ENCODE measurements at regions not wholly inside any gene's neighbourhood (a gene's known extent, or its start where the extent isn't known, plus 50 kb on each side); places are given as distances from the start of the nearest gene placed in this dataset.
"Not testable (repeated sequence)": the region's sequence is repeated elsewhere in the genome, so short reads cannot be mapped to it uniquely, and the experiment has no call there.

DNA sequence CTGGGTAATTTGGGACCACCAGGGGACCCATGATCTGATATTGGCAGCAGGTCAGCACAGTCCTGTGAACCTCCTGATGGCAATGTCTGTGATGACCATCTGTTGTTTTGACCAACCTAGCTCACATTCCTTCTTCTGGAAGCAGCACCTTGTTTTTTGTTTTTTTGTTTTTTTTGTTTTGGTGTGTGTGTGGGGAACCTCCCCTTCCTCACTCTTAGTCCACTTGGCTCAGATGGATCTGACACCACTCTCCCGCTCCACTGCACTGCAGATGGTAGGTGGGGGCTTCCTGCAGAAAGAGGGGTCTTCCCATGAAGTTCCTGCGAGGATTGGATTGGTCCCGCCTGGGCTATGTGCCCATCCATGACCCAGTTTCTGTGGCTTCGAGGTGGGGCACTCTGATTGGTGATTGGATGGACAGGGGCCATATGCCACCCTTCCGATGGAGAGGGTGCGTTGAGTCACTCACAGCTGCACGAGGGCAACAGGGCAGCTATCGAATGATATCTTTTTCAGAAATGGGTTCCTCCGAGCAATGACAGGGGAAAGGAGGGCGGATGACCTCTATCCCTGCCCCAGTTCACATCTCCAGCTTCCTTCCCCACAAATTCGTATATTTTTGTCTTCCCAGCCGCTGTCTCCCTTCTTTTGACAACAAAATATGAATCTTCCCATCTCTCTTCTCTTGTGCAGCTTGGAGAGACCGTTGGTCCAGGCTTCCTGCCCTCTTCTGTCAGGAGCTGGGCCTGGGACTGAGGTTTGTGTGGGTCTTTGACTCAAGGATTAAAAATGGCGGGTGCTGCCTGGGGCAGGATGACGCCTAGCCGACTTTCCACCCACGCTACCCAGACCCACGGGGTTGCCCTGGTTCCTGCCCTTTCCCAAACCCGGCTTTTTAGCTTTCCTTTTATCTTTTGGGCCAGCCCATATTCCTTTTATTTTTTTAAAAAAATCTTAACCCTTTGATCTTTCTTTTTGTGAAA is 132.1 kb upstream of the KCNG1 start:
- no peak for FAIRE-seq

DNA sequence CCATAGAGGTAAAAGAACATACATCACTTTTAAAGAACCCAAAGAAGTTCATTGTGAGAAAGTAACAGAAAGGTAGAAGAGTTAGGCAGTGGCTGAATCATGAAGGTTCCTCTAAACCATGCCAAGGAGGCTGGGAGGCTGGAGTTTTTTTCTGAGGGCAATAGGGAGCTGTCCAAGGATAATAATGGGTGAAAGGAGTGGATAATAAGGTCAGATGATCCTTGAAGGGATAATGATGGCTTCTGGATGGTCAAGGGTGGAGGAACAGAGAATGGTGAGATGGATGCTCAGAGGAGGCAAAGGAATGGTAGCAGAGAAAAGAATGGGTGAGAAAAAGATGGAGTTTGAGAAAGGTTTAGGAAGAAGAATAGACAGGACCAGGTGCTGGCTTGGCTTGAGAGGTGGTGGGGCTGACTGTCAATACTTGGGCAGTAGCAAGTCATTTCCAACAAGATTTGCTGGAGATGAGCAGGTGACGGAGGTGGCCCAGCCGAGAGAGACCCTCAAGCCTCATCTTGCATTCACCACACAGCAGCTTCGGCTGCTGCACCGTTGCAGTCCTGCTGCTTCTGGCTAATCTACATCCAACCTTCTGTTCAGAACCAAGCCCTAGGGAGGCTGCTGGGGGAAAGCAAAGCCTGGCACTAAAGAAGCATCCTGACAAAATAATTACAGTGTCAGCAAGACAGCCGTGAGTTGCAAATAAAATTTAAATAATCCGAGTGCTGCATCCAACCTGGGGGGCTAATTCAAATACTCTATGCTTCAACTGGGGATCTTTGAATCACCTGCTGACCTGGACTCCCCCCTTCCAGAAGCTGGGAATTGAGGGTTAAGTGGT is 131.2 kb upstream of the KCNG1 start:
- no peak for FAIRE-seq

DNA sequence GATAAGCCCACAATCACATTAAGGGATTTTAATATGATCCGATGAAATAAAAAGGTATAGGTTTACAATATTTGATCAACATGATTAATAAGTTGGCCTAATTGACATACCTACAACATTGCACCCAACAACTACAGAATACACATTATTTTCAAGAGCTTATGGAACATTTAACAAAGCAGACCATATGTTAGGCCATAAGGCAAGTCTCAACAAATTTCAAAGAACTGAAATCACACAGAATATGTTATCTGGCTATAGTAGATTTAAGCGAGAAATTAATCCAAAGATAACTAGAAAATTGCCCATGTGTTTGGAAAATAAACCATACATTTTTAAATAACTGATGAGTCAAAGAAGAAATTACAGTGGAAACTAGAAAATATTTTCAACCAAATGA is 126.0 kb upstream of the KCNG1 start:
- no peak for FAIRE-seq

DNA sequence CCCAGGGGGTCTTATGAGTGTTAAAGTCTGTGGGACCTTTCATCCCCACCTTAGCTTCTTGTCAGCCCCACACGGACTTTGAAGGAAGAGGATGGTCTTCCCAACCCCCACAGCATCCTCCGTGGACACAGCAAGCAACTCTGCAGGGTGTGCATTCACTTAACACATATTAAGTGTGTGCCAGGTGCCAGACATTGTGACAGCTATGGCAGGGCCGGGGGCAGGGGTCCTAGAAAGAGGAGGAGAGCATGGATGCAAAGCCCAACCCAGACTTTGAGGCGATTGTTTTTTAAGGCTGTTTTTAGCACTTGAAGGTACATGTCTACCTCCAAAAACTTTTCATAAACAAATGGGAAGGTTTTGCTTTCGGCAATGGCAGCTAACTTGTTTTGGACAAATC is 121.6 kb upstream of the KCNG1 start:
- FAIRE-seq: no peak

DNA sequence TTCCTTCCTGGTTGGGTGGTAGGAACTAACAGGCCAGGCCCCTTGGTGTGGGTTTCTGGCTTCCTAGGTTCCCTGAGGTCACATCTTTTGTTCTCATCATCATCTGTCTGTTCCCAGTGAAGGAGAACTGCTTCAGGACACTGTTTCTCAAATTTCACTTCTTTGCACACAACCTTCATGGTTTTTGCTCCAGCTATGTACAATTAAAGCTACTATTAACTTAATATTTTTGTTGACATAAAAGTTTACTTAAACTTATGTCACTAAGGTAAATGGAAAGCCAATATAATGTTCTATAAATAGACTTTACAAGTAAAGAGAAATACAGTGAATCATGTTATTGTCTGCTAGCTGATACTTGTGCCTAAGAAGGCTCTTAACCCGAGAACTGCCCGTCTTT is 120.7 kb upstream of the KCNG1 start:
- no peak for FAIRE-seq

DNA sequence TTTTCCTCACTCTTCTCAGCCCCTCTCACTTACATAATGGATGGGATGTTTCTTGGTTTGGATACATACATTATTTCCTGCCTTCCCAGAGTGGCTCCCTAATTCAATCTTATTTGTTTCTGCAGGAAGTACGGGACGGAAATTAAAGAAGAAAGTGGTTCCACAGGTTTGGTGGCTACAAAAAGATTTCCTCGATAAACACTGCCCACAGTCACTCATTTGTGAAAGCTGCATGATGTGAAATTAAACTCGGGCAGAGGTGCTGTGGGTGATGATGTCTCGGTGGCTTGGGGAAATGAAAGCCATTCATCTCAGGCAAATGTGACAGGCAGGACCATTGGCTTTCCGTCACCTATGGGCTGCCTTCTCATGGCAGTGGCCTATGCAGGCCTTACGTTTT is 119.5 kb upstream of the KCNG1 start:
- FAIRE-seq: no peak

DNA sequence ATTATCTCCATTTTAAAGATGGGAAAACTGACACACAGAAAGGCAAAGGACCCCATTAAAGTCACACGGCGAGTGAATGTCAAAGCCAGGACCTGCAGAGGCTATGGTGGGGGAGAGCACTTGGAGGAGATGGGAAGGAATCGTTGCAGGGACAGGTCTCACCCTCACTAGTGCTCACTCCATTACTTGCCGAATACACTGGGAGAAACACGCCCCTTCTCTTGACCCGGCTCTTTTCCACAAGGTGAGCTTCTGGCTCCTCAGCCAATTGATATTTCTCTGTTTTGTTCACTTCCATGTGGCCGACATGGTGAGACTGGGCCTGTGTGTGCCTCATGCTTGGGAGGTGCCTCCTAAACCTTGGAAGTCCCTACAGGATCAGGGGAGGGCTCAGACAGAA is 117.8 kb upstream of the KCNG1 start:
- no peak for FAIRE-seq

DNA sequence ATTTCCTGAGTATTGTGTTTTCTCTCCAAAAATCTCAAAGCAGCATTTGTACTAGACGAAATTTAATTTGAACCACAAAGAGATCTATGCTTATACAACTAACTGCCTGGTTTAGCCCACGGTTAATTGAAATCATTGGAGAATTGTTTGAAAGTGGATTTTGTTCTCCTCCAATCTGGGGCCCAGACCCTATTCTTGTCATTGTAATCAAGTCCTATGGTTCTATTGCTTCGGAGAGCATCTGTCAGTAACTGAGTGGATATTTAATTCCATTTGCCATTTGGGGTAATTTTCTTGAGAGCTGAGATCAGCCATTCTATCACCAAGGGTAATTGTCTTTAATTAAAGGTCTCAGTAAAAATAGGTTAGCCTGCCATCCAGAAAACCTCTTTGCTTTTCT is 117.0 kb upstream of the KCNG1 start:
- FAIRE-seq: no peak

DNA sequence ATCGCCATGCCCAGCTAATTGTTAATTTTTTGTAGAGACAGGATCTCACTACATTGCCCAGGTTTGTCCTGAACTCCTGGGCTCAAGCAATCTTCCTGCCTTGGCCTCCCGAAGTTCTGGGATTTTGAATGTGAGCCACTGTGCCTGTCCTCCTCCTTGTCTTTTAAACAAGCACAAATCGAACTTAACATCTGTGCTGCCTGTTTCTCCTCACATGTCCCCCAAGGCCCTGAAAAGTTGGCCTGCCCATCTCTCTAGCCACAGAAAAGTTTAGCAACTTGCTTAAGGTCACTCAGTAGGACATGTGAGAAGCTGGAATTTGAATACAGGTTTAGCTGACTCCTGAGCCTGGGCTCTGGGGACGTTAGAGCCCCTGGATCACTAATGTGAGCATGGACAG is 115.7 kb upstream of the KCNG1 start:
- no peak for FAIRE-seq

DNA sequence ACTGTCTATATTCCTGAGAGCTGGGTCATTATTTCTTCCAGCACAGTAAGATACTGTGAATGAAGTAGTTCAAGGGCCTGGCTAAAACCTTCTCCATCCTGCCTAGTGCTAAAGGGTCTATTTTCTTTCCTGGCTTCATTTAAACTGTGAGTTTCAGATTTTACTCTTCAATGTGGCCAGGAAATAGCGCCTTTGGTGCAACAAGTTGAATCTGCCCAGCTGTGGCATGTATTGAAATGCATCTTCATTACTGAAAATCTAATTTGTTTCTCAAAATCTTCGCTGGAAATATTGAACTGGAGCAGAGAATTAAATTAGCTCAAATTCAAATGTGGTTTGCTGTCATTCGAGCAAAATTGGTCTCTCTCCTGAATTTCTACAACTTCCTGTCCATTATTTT is 114.6 kb upstream of the KCNG1 start:
- FAIRE-seq: no peak

DNA sequence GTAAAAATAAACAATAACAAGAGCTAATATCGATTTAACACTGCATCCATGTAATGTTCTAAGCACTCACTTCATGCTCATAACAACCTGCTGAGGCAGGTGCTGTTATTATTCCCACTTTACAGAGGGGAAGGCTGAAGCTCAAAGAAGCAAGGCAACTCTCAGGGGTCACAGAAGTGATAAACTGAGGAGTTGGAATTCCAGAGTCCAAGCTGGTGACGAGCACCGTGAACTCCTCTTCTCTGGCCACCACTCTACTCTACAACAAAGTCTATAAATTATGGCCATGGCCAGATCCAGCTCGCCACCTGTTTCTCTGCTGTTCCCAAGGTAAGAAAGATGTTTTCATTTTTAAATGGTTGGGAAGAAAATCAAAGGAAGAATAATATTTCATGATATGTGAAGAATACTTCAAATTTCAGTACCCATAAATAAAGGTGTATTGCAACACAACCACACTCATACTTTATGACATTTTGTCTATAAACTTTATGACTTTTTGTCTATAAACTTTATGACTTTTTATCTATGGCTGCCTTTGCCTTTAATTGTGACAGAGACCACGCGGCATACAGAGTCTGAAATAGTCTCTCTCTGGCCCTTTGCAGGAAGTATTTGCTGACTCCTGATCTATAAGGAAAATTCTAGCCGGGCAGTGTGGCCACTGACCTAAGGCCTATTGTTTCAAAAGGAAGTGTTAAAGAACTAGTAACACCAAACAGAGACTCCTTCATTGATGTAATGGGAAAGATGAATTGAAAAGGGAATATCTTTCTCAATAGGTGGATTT is 113.2 kb upstream of the KCNG1 start:
- FAIRE-seq: no peak

DNA sequence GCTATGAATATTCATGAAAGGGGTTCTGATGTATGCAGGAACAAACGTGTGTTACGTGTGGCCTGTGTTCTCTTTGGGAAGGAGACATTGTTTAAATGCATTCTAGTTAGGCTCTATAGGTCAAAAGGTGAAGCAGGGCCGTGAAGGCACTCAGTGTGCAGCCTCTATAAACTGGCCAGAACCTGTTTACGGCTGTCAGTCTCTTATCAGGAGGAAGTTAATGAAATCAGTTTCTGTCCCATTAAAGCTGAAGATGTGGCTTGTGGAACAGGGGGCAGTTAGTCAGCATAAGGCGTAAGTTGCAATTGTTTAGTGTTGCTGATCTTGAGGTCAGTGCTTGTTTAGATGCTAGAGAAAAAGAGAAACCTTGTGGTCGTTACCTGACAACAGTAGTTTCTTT is 111.5 kb upstream of the KCNG1 start:
- no peak for FAIRE-seq

DNA sequence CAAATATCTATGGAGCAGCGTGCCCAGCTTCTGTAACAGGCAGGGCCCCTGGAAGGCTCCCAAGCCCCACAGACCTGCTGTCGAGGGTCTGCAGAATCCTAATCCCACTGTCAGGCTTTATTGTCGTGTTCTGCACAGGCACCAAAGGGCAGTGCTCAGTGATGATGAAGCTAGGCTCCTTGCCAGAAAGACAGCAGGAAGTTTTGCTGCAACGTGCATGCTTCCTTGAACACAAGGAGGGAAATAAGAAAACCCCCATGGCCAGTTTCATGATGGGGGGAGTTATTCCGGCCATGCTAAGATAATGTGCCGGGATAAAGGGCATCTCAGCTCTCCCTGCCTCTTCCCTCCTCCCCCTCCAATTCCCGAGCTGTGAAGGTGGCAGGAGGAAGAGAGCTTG is 109.4 kb upstream of the KCNG1 start:
- no peak for FAIRE-seq

DNA sequence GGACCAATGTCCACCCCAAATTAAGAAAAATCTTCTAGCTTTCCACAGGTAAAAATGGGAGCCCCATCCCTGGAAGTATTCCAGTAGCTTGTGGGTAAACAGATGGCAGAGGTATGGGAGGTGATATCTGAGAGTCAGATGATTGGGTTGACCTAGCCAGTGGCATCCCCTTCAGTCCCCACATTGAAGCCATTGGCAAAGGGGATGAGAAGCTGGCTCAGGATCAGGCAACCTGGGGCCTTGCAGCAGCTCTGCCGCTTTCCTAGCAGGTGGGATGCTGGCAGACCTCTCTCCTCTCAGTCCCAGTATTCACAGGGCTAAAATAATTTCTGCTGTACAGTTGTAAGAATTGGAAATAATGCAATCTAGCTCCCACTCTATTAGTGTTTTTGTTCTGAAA is 108.9 kb upstream of the KCNG1 start:
- FAIRE-seq: no peak

DNA sequence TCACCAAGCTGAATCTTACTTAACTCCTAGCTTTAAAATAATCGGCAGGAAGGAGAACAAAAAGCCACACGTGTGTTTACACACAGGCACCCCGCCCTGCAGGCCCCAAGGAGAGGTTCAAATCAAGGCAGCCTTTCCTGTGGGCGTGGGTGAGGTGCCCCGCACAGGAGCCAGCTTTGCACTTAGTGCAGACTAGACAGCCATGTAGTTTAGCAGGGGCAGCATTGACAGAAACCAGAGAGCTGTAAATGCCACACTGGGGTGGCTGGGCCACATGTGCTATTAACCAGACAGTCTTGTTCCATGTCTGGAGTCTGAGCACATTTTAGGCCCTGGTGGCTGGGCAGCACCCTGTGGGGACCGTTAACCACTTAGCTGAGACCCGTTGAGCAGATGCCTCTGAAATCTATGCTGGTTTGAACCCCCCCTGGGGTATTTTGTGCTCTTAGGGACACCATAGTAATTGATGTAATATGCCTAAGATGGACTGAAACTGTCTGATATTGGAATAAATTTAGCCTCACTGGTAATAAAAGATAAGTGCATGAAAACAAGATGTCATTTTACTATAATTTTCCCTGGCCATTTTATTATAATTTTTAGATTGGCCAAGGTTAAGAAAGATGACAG is 106.4 kb upstream of the KCNG1 start:
- FAIRE-seq: no peak

DNA sequence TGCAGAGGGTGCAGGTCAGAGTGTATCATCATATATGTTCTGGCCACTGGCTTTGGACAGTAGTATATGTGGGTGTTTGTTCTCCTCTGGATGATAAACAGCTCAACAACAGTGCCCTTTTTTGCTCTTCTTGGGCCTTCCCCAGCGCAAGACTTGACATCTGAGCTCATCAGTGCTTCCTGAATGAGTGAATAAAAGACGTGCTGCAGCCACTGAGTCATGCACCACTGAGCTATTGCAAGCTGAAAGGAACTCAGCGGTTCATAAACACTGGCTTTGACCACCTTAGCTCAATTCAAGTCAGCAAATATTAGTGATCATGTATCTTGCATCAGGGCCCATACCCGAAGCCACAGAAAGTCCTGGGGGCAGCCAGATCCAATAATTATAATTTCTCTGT is 105.3 kb upstream of the KCNG1 start:
- no peak for FAIRE-seq

DNA sequence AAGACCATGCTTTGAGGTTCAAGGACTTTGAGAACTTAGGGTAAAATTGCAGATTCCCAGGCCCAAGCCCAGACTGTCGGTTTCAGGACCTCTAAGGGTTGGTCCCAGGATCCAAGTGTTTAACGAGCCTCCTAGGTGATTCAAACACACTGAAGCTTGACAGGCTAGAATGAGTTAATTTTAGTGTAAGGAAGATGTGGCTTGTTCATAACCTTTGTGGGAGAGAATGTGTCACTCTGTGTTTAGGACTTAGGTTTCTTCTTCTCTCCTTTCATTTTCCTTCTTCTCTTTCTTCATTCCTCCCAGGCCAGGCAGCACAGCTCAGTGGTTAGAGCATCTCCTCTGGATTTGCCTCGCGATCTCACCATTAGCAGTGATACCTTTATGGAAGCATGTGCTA is 104.8 kb upstream of the KCNG1 start:
- no peak for FAIRE-seq

DNA sequence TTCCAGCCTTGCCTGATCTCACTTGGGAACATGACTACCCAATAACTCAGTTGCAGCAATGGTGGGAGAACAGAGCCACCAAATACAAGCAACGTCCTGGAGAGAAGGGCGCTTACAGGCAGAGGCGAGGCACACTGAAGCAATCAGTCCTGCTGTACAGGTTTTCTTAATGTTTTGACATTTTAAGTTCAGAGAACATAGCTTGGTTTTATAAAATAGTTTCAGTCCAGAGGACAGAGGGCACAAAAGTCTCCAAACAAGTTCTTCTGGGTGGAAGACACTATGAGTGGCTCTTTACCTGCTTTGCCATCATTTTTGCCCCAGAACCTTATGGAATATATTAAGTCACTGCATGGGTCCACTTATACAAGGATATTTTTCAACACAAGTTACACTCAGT is 103.4 kb upstream of the KCNG1 start:
- FAIRE-seq: no peak

DNA sequence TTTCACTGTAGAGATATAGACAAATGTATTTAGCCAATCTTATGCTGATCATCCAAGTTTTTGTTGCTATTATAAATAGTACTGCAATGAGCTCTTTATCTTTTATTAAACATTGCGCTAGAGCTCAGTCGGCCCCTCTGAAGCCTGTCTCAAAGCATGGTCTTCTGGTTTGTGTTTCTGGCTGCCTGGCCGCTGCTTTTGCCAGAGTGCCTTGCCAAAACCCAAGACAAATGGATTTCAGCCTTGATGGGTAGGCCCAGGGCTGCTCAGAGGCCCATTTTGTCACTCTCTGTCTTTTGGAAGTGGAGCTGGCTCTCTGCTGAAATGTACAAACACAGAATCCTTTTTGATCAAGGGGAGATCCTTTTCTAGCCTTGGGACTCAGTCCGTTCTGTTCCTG is 102.9 kb upstream of the KCNG1 start:
- no peak for FAIRE-seq

DNA sequence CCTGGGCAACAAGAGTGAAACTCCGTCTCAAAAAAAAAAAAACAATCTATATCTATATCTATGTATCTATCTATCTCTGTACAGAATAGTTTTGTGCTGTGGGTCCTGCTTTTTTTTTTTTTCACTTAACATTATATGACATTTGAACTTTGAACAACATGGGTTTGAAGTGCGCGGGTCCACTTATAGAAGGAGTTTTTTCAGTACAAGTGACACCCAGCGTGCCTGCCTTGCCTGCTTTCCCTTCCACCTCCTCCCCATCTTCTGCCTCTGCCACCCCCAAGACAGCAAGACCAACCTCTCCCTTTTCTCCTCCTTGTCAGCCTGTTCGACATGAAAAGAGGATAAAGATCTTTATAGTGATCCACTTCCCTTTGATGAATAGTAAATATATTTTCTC is 102.2 kb upstream of the KCNG1 start:
- FAIRE-seq: no peak

DNA sequence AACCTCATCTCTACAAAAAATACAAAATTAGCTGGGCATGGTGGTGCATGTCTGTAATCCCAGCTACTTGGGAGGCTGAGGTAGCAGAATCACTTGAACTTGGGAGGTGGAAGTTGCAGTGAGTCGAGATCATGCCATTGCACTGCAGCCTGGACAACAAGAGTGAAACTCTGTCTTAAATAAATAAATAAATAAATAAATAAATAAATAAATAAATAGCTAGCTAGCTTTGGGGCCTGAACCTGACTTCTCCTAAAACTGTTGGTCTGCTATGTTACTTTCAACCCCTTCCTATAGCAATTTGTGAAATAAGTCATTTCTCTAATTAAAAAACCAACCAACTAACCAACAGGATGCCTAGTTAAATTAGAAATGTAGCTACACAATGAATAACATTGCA is 101.0 kb upstream of the KCNG1 start:
- not testable (repeated sequence) for FAIRE-seq

DNA sequence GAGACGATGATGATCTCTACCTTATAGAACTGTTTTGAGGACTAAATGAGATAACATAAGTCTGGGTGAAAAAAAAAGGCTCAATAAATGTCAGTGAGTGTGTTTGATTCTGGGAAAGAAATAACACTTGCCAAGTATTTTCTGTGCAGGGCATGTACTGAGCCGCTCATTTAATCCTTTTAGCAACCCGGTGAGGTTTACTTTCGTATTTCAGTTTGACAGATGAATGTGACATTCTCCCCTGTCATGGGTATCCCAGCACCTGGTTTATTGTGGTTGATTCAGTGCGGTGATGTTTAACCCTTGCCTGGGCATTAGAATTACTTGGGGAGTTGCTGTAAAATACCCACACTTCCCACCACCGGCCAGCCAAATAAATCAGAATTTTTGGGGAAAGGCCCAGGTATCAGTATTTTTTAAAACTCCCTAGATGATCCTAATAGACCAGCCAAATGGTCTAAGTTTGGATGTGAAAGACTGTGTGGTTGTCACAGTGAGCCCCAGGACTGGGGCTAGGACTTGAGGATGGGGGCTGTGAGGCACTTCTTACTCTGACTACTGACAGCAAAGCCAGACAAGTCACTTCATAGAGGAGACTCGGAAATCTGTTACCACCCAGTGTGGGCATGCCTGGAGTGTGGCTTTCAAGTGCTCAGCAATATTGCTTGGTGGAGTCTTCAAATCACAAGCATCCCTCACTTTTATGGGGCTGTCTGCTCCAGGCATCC is 100.2 kb upstream of the KCNG1 start:
- no peak for FAIRE-seq
